GM23338 (cell line): ENCODE measurements at regions not wholly inside any gene's neighbourhood (a gene's known extent, or its start where the extent isn't known, plus 50 kb on each side); places are given as distances from the start of the nearest gene placed in this dataset.

Experiments used
- ATAC-seq: fragments of 200-7000 bp; cut with Tn5 transposase; 3 replicates; pipeline ENCODE4 v1.9.1; 2020
- DNase-seq: peaks from one replicate; pipeline ENCODE4 v3.0.0-alpha.2; 2015; ENCODE audit warnings: low spot score
- H2AFZ ChIP-seq: fragments of 200-600 bp; sonication (generic); 2 replicates; pipeline ENCODE4 v1.8.0; 2016; ENCODE audit warnings: antibody characterized with exemption, mild to moderate bottlenecking, moderate library complexity
- H3F3A ChIP-seq: fragments of 200-600 bp; sonication (generic); replicated peaks from 2 replicates; pipeline ENCODE4 v1.8.0; 2017; ENCODE audit warnings: antibody characterized with exemption, mixed run types, low read depth
- H3K27ac ChIP-seq: fragments of 200-600 bp; sonication (generic); 2 replicates; pipeline ENCODE4 v1.6.1; 2016; ENCODE audit warnings: low read depth
- H3K27me3 ChIP-seq: fragments of 200-600 bp; sonication (generic); 2 replicates; pipeline ENCODE4 v1.8.0; 2016; ENCODE audit warnings: mild to moderate bottlenecking, mixed run types, moderate library complexity; ENCODE audit not compliant: insufficient read depth
- H3K36me3 ChIP-seq: fragments of 200-600 bp; sonication (generic); 2 replicates; pipeline ENCODE4 v1.8.0; 2016; ENCODE audit warnings: mild to moderate bottlenecking; ENCODE audit not compliant: insufficient read depth
- H3K4me1 ChIP-seq: fragments of 200-600 bp; sonication (generic); 2 replicates; pipeline ENCODE4 v1.8.0; 2016; ENCODE audit warnings: mild to moderate bottlenecking, moderate library complexity; ENCODE audit not compliant: insufficient read depth
- H3K4me2 ChIP-seq: fragments of 200-600 bp; sonication (generic); 2 replicates; pipeline ENCODE4 v1.7.1; 2017; ENCODE audit warnings: mixed run types
- H3K4me3 ChIP-seq: fragments of 200-600 bp; sonication (generic); 2 replicates; pipeline ENCODE4 v1.6.1; 2016; ENCODE audit warnings: mixed run types
- H3K79me2 ChIP-seq: fragments of 200-600 bp; sonication (generic); replicated peaks from 2 replicates; pipeline ENCODE4 v1.8.0; 2017; ENCODE audit warnings: mild to moderate bottlenecking; ENCODE audit not compliant: insufficient read depth
- H3K9me2 ChIP-seq: fragments of 200-600 bp; sonication (generic); 2 replicates; pipeline ENCODE4 v1.8.0; 2017; ENCODE audit not compliant: insufficient read depth
- H4K20me1 ChIP-seq: fragments of 200-600 bp; sonication (generic); replicated peaks from 2 replicates; pipeline ENCODE4 v1.8.0; 2017; ENCODE audit warnings: mild to moderate bottlenecking; ENCODE audit not compliant: insufficient read depth
- H3K27ac Mint-ChIP-seq: 2 replicates; pipeline ENCODE4 v1.8.0; 2020; ENCODE audit warnings: inconsistent platforms, mild to moderate bottlenecking, moderate library complexity, mixed read lengths
- H3K27me3 Mint-ChIP-seq: 3 replicates; pipeline ENCODE4 v1.8.0; 2022; ENCODE audit warnings: low read depth, mild to moderate bottlenecking, moderate library complexity, mixed read lengths, inconsistent platforms; ENCODE audit not compliant: insufficient read depth, poor library complexity
- H3K36me3 Mint-ChIP-seq: 3 replicates; pipeline ENCODE4 v1.8.0; 2021; ENCODE audit warnings: low read depth, mild to moderate bottlenecking, inconsistent platforms, moderate library complexity, mixed read lengths
- H3K4me1 Mint-ChIP-seq: 3 replicates; pipeline ENCODE4 v1.8.0; 2020; ENCODE audit warnings: mild to moderate bottlenecking, inconsistent platforms, mixed read lengths
- H3K4me3 Mint-ChIP-seq: 3 replicates; pipeline ENCODE4 v1.8.0; 2021; ENCODE audit warnings: moderate library complexity, mild to moderate bottlenecking, inconsistent platforms, mixed read lengths
- H3K9me3 Mint-ChIP-seq: 3 replicates; pipeline ENCODE4 v1.8.0; 2020; ENCODE audit warnings: moderate library complexity, mild to moderate bottlenecking, inconsistent platforms, mixed read lengths
- EZH2 ChIP-seq: fragments of 200-600 bp; sonication (generic); IDR thresholded peaks from one replicate; pipeline ENCODE4 v1.8.0; 2017; ENCODE audit warnings: antibody characterized with exemption, mild to moderate bottlenecking, low read depth; ENCODE audit not compliant: unreplicated experiment
- NANOG ChIP-seq: IDR thresholded peaks from 2 replicates; pipeline ENCODE4 v1.6.1; 2016; ENCODE audit warnings: antibody characterized with exemption, borderline replicate concordance
- POLR2AphosphoS5 ChIP-seq: IDR thresholded peaks from 2 replicates; pipeline ENCODE4 v1.6.1; 2016; ENCODE audit warnings: antibody characterized with exemption, low read depth
- TF ChIP-seq, protein P1 (sequence below): fragments of 250-450 bp; sonication (Bioruptor Pico); IDR thresholded peaks from 2 replicates; pipeline ENCODE4 v1.5.0; 2020; ENCODE audit warnings: mild to moderate bottlenecking, moderate library complexity
- TF ChIP-seq, protein P2 (sequence below): IDR thresholded peaks from 2 replicates; pipeline ENCODE4 v1.6.1; 2016; ENCODE audit warnings: antibody characterized with exemption
- TF ChIP-seq, protein P3 (sequence below): IDR thresholded peaks from one replicate; pipeline ENCODE4 v1.6.1; 2018; ENCODE audit warnings: antibody characterized with exemption; ENCODE audit not compliant: unreplicated experiment

DNA sequence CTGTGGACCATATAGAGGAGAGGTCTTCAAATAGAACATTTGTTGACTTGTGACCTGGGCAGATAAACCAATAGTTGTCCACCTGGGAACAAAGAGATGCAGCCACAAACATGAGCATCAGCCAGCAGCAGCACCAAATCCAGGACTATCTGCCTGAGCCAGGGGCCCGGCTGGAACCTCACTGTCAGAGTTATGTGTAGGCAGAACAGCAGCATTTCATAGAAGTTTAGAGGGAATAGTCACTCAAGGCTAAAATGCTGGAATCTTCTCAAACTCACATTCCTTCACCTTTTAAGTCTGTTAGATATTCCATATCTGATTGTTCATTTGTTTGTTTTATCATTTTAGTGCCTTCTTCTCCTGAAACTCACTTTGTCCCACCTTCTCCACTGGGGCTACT, 72.2 kb upstream of the IL6 start (continued):
- TF ChIP-seq, protein P1, sequence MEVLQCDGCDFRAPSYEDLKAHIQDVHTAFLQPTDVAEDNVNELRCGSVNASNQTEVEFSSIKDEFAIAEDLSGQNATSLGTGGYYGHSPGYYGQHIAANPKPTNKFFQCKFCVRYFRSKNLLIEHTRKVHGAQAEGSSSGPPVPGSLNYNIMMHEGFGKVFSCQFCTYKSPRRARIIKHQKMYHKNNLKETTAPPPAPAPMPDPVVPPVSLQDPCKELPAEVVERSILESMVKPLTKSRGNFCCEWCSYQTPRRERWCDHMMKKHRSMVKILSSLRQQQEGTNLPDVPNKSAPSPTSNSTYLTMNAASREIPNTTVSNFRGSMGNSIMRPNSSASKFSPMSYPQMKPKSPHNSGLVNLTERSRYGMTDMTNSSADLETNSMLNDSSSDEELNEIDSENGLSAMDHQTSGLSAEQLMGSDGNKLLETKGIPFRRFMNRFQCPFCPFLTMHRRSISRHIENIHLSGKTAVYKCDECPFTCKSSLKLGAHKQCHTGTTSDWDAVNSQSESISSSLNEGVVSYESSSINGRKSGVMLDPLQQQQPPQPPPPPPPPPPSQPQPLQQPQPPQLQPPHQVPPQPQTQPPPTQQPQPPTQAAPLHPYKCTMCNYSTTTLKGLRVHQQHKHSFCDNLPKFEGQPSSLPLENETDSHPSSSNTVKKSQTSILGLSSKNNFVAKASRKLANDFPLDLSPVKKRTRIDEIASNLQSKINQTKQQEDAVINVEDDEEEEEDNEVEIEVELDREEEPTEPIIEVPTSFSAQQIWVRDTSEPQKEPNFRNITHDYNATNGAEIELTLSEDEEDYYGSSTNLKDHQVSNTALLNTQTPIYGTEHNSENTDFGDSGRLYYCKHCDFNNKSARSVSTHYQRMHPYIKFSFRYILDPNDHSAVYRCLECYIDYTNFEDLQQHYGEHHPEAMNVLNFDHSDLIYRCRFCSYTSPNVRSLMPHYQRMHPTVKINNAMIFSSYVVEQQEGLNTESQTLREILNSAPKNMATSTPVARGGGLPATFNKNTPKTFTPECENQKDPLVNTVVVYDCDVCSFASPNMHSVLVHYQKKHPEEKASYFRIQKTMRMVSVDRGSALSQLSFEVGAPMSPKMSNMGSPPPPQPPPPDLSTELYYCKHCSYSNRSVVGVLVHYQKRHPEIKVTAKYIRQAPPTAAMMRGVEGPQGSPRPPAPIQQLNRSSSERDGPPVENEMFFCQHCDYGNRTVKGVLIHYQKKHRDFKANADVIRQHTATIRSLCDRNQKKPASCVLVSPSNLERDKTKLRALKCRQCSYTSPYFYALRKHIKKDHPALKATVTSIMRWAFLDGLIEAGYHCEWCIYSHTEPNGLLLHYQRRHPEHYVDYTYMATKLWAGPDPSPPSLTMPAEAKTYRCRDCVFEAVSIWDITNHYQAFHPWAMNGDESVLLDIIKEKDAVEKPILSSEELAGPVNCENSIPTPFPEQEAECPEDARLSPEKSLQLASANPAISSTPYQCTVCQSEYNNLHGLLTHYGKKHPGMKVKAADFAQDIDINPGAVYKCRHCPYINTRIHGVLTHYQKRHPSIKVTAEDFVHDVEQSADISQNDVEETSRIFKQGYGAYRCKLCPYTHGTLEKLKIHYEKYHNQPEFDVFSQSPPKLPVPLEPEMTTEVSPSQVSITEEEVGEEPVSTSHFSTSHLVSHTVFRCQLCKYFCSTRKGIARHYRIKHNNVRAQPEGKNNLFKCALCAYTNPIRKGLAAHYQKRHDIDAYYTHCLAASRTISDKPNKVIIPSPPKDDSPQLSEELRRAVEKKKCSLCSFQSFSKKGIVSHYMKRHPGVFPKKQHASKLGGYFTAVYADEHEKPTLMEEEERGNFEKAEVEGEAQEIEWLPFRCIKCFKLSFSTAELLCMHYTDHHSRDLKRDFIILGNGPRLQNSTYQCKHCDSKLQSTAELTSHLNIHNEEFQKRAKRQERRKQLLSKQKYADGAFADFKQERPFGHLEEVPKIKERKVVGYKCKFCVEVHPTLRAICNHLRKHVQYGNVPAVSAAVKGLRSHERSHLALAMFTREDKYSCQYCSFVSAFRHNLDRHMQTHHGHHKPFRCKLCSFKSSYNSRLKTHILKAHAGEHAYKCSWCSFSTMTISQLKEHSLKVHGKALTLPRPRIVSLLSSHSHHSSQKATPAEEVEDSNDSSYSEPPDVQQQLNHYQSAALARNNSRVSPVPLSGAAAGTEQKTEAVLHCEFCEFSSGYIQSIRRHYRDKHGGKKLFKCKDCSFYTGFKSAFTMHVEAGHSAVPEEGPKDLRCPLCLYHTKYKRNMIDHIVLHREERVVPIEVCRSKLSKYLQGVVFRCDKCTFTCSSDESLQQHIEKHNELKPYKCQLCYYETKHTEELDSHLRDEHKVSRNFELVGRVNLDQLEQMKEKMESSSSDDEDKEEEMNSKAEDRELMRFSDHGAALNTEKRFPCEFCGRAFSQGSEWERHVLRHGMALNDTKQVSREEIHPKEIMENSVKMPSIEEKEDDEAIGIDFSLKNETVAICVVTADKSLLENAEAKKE, result no peak
- TF ChIP-seq POLR2AphosphoS5, result no peak

DNA sequence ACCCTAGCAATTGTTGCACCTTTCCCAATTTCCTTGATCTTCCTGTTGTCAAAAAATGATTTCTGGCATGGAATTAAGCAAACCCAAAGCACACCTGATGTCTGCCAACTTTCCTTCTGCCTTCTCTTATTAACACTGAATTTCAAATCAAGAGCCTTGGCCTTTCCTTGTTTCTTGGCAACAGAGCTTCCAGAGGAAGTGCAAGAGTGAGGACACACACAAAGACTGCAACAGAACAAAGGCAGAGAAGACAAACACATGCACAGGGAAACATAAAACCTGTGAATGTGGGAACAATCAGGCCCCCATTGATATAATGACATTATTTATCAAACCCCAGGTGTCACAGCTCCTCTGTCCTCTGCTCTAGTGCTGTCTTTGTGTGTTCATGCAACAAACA, 73.0 kb upstream of the IL6 start:
- H3K27ac Mint-ChIP-seq, result no peak overlapping the region
- Histone ChIP-seq H3K4me2 (no peak overlapping the region), H3K27me3 (no peaks in the 10 kb centered on the region), H3K79me2 (no peaks in the 10 kb centered on the region), H3K9me2 (peaks cover 17% of the 10 kb centered on the region), H3F3A (no peaks in the 10 kb centered on the region), H2AFZ (0 out of 2 replicates have a peak overlapping the region, but pooled peaks have one; percentile 29), H3K4me3 (no peak overlapping the region), H4K20me1 (no peaks in the 10 kb centered on the region), H3K4me1 (peaks cover 3% of the 10 kb centered on the region; the same call in 1 of the 2 replicates), H3K36me3 (no peaks in the 10 kb centered on the region; the same call in 1 of the 2 replicates), H3K27ac (no peak overlapping the region)
- peaks cover 10% of the 10 kb centered on the region for H3K4me1 Mint-ChIP-seq
- ATAC-seq (no peak), DNase-seq (no peak)
- no peak overlapping the region for H3K4me3 Mint-ChIP-seq
- peaks cover 2% of the 10 kb centered on the region for H3K27me3 Mint-ChIP-seq
- H3K36me3 Mint-ChIP-seq, result 0 out of 3 replicates have a peak, but pooled peaks cover 2% of the 10 kb centered on the region
- H3K9me3 Mint-ChIP-seq, result no peaks in the 10 kb centered on the region; the same call in 2 of the 3 replicates
- TF ChIP-seq, protein P2, sequence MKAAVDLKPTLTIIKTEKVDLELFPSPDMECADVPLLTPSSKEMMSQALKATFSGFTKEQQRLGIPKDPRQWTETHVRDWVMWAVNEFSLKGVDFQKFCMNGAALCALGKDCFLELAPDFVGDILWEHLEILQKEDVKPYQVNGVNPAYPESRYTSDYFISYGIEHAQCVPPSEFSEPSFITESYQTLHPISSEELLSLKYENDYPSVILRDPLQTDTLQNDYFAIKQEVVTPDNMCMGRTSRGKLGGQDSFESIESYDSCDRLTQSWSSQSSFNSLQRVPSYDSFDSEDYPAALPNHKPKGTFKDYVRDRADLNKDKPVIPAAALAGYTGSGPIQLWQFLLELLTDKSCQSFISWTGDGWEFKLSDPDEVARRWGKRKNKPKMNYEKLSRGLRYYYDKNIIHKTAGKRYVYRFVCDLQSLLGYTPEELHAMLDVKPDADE, result no peak
- no peak for TF ChIP-seq EZH2
- no peak for TF ChIP-seq NANOG
- TF ChIP-seq, protein P3, sequence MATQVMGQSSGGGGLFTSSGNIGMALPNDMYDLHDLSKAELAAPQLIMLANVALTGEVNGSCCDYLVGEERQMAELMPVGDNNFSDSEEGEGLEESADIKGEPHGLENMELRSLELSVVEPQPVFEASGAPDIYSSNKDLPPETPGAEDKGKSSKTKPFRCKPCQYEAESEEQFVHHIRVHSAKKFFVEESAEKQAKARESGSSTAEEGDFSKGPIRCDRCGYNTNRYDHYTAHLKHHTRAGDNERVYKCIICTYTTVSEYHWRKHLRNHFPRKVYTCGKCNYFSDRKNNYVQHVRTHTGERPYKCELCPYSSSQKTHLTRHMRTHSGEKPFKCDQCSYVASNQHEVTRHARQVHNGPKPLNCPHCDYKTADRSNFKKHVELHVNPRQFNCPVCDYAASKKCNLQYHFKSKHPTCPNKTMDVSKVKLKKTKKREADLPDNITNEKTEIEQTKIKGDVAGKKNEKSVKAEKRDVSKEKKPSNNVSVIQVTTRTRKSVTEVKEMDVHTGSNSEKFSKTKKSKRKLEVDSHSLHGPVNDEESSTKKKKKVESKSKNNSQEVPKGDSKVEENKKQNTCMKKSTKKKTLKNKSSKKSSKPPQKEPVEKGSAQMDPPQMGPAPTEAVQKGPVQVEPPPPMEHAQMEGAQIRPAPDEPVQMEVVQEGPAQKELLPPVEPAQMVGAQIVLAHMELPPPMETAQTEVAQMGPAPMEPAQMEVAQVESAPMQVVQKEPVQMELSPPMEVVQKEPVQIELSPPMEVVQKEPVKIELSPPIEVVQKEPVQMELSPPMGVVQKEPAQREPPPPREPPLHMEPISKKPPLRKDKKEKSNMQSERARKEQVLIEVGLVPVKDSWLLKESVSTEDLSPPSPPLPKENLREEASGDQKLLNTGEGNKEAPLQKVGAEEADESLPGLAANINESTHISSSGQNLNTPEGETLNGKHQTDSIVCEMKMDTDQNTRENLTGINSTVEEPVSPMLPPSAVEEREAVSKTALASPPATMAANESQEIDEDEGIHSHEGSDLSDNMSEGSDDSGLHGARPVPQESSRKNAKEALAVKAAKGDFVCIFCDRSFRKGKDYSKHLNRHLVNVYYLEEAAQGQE, result no peak
